GM06990 (cell line): ENCODE measurements at regions not wholly inside any gene's neighbourhood (a gene's known extent, or its start where the extent isn't known, plus 50 kb on each side); places are given as distances from the start of the nearest gene placed in this dataset.

Source experiments
- DNase-seq: peaks from one replicate; pipeline ENCODE4 v3.0.0-alpha.2; 2011; ENCODE audit not compliant: insufficient read length; ENCODE audit errors: extremely low read depth
- H3K27me3 ChIP-seq: replicated peaks from 2 replicates; pipeline ENCODE4 v1.6.0; 2011; ENCODE audit warnings: low read length; ENCODE audit not compliant: control insufficient read depth, insufficient read depth
- H3K36me3 ChIP-seq: 2 replicates; pipeline ENCODE4 v1.5.1; 2011; ENCODE audit warnings: low read length; ENCODE audit not compliant: control insufficient read depth, insufficient read depth
- H3K4me3 ChIP-seq: replicated peaks from 2 replicates; pipeline ENCODE4 v1.5.1; 2011; ENCODE audit warnings: low read depth, mild to moderate bottlenecking, control low read depth, low read length
- TF ChIP-seq, protein P1 (sequence below): IDR thresholded peaks from 2 replicates; pipeline ENCODE4 v1.5.1; 2011; ENCODE audit warnings: low read length, control low read depth, mild to moderate bottlenecking, inconsistent platforms; ENCODE audit not compliant: insufficient read depth, poor library complexity, severe bottlenecking

DNA sequence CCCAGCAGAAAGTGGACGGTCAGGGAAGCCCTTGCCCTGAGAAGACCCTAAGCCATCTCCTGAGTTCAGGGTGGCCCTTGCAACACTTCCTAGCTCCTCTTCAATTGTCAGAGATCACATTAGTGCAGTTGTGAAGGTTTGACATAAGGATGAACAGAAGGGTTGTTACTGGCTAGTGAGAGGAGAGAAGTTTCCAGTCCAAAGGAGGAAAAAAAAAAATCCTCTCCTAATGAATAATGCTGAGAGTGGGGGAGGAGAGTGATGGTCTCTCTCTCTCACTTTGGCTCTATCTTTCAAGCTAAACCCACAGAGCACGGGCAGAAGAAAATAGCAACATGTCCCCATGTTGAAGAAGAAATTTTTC, 819.9 kb downstream of the BCL11A start:
- peaks cover 1% of the 10 kb centered on the region; the same call in 1 of the 2 replicates for H3K27me3 ChIP-seq
- TF ChIP-seq, protein P1, sequence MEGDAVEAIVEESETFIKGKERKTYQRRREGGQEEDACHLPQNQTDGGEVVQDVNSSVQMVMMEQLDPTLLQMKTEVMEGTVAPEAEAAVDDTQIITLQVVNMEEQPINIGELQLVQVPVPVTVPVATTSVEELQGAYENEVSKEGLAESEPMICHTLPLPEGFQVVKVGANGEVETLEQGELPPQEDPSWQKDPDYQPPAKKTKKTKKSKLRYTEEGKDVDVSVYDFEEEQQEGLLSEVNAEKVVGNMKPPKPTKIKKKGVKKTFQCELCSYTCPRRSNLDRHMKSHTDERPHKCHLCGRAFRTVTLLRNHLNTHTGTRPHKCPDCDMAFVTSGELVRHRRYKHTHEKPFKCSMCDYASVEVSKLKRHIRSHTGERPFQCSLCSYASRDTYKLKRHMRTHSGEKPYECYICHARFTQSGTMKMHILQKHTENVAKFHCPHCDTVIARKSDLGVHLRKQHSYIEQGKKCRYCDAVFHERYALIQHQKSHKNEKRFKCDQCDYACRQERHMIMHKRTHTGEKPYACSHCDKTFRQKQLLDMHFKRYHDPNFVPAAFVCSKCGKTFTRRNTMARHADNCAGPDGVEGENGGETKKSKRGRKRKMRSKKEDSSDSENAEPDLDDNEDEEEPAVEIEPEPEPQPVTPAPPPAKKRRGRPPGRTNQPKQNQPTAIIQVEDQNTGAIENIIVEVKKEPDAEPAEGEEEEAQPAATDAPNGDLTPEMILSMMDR = no peak
- no peak overlapping the region for H3K4me3 ChIP-seq
- DNase-seq = no peak
- H3K36me3 ChIP-seq = no peaks in the 10 kb centered on the region

DNA sequence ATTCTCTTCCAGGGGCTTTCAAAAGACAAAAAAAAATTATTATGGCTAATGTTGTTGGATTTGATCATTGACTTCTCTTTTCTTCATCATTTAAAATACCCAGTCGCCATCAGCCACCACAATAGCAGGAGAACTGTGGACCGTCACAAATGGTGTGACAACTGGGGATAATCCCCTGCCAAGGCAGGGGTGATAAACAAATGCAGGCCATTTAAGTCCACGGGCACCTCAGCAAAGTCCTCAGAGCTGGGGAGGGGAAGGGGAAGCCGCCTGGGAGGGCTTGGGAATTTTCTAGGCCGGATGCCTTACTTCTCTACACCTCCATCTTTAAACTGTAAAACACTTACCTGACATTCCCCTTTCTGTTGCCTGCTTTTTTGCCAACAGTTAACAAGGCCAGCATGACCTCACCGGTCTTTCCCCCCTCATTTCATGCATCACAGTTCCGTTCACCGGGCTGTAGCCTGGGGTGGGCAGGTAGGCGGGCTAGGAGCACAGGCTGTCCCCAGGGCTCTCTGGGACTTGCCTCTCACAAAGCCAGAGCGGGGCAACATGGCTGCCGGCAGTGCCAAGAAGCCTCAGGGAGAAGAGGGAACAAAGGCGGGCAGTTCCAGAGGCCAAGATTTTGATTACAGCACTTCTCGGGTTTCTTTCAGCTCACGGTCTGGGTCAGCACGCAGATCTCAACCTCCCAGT, 820.4 kb downstream of the BCL11A start:
- no peak for DNase-seq
- TF ChIP-seq, protein P1 = no peak
- Histone ChIP-seq H3K36me3 (no peaks in the 10 kb centered on the region), H3K4me3 (no peak overlapping the region), H3K27me3 (peaks cover 1% of the 10 kb centered on the region; the same call in 1 of the 2 replicates)

DNA sequence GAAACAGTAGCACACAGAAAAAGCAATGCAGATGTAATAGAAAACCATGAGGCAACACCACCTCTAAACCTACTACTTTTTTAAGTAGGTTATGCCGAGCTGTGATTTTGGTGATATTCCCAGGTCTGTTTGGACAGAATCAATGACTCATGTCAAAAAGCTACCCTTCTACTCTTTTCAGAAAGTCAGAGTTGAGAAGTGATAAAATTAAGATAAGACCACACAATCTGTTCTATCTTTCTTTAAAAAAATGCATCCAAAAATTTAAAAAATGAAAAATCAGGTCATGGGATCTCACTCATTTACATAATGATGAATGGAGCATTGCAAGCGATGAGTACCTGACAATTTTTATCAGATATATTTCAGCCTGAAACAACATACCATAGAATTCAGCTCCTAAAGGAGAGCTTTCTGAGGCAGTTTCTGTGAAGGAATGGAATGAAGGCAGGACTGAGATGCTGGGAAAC, 826.3 kb downstream of the BCL11A start:
- Histone ChIP-seq H3K4me3 (no peak overlapping the region), H3K36me3 (no peaks in the 10 kb centered on the region), H3K27me3 (no peaks in the 10 kb centered on the region)
- TF ChIP-seq, protein P1 = no peak
- DNase-seq = no peak

DNA sequence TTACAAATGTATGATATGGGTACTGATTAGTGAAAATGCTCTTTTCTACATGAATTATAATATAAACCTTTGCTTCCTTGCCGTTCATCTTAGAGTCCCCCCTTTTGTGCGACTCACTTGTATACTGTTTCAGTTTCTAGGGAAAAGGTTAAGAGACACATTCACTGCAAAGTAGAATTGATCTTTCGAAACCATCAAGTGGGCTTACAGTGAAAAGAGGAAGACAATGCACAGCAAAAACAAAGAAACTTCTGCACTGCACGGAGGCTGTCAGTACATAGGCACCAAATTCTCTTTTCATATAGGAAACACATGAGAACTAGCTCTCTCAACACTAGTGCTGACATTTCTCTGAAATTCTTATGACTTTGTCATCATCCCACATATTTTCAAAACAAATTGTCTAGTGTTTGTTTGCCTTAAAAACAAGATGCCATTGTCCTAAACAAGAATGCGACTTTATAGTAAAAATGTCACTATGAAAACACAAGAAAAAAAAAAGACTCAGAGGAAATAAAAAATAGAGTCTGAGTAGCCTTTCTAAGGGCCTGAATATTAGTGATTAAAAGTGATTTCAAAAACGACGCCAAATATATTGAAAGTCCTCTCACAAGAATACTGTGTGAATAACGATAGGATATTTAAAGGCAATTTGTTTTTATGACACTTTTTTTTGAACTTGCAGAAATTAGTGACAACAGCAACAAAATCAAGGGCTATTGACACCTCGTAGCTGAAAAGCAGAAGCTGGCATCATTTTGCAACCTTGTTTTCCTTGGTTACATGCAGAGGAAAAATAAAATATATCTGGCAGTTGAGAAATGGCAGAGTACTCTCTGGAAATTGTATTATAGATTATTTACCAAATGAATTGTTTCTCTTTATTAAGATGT, 827.0 kb downstream of the BCL11A start:
- DNase-seq = no peak
- TF ChIP-seq, protein P1 = no peak
- Histone ChIP-seq H3K27me3 (no peaks in the 10 kb centered on the region), H3K4me3 (no peak overlapping the region), H3K36me3 (no peaks in the 10 kb centered on the region)

DNA sequence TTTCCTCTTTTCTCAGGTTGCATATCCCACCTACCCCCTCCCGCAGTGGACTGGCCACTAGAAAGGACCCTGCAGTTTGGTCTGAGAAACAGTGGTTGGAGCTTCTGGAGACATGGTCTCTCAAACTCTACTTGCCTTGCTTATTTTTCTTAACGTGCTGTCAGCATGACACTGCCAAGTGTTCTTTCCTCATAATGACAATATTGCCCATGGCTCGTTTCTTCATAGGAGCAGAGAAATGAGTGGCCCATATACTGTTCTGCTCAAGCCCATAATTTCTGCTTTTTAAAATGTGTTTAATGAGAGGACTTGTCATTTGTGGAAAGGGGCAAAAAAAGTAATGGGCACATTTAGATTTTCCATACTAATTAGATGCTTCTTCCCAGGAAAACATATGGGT, 828.7 kb downstream of the BCL11A start:
- DNase-seq = no peak
- Histone ChIP-seq H3K36me3 (no peaks in the 10 kb centered on the region), H3K4me3 (no peak overlapping the region)

More for the DNA sequence above, 828.7 kb downstream of the BCL11A start:
- H3K27me3 ChIP-seq = no peaks in the 10 kb centered on the region
- TF ChIP-seq, protein P1 = no peak
